ENCODE measurements at regions not wholly inside any gene's neighbourhood (a gene's known extent, or its start where the extent isn't known, plus 50 kb on each side); places are given as distances from the start of the nearest gene placed in this dataset.

GRCh38 chr4:141429933-141430332 lies 206.4 kb upstream of the IL15 start:
- no peak for TF ChIP-seq CTCF (IDR thresholded peaks at IDR 0.05; ENCODE audit: insufficient read depth, low read depth, low read length)
- TF ChIP-seq EZH2 (IDR thresholded peaks at IDR 0.05; ENCODE audit: insufficient read depth, low read length) = no peak
